Kidney epithelial cell (primary cell): ENCODE measurements at regions not wholly inside any gene's neighbourhood (a gene's known extent, or its start where the extent isn't known, plus 50 kb on each side); places are given as distances from the start of the nearest gene placed in this dataset.
"Not testable (repeated sequence)": the region's sequence is repeated elsewhere in the genome, so short reads cannot be mapped to it uniquely, and the experiment has no call there.

Source experiments
- DNase-seq: peaks from one replicate; pipeline ENCODE4 v3.0.0-alpha.2; 2010; ENCODE audit warnings: low read depth
- H3K27me3 ChIP-seq: 2 replicates; pipeline ENCODE4 v1.6.0; 2011; ENCODE audit warnings: low read length; ENCODE audit not compliant: control insufficient read depth, insufficient read depth
- H3K36me3 ChIP-seq: 2 replicates; pipeline ENCODE4 v1.5.1; 2011; ENCODE audit warnings: low read length; ENCODE audit not compliant: control insufficient read depth, insufficient read depth
- H3K4me3 ChIP-seq: 2 replicates; pipeline ENCODE4 v1.5.1; 2011; ENCODE audit warnings: low read depth, mild to moderate bottlenecking, control low read depth, low read length
- CTCF ChIP-seq: IDR thresholded peaks from 2 replicates; pipeline ENCODE4 v1.5.1; 2011; ENCODE audit warnings: mild to moderate bottlenecking, moderate library complexity, low read length, control low read depth, inconsistent platforms; ENCODE audit not compliant: insufficient read depth, poor library complexity, severe bottlenecking

GRCh38 chr16:59113004-59113670 is 379.0 kb upstream of the GOT2 start:
- DNase-seq = no peak
- TF ChIP-seq CTCF = no peak
- H3K36me3 ChIP-seq = no peaks in the 10 kb centered on the region
- no peak overlapping the region for H3K4me3 ChIP-seq
- no peaks in the 10 kb centered on the region for H3K27me3 ChIP-seq

GRCh38 chr16:59111280-59111679 is 377.2 kb upstream of the GOT2 start:
- H3K27me3 ChIP-seq = no peaks in the 10 kb centered on the region
- no peak overlapping the region for H3K4me3 ChIP-seq
- no peak for TF ChIP-seq CTCF
- no peaks in the 10 kb centered on the region for H3K36me3 ChIP-seq
- DNase-seq = no peak

GRCh38 chr16:59108374-59108773 is 374.3 kb upstream of the GOT2 start:
- Histone ChIP-seq H3K4me3 (no peak overlapping the region), H3K27me3 (no peaks in the 10 kb centered on the region), H3K36me3 (no peaks in the 10 kb centered on the region)
- no peak for TF ChIP-seq CTCF
- DNase-seq = no peak

GRCh38 chr16:59096682-59097081 is 362.6 kb upstream of the GOT2 start:
- not testable (repeated sequence) for H3K36me3 ChIP-seq, H3K4me3 ChIP-seq, H3K27me3 ChIP-seq, DNase-seq

GRCh38 chr16:59090541-59090940 is 356.4 kb upstream of the GOT2 start:
- no peak for DNase-seq
- TF ChIP-seq CTCF = no peak
- H3K36me3 ChIP-seq = no peaks in the 10 kb centered on the region
- H3K27me3 ChIP-seq = no peaks in the 10 kb centered on the region
- no peak overlapping the region for H3K4me3 ChIP-seq

- no peaks in the 10 kb centered on the region for H3K27me3 ChIP-seq
- H3K36me3 ChIP-seq = no peaks in the 10 kb centered on the region
- no peak for TF ChIP-seq CTCF
- no peak overlapping the region for H3K4me3 ChIP-seq
- no peak for DNase-seq
Observed at GRCh38 chr16:59088431-59088830, 354.3 kb upstream of the GOT2 start.
